Activated CD8-positive, alpha-beta memory T cell treated with anti-CD3 and anti-CD28 coated beads, Interleukin-2, amount 50 U/mL, for 48 hours (primary cell): ENCODE measurements at regions not wholly inside any gene's neighbourhood (a gene's known extent, or its start where the extent isn't known, plus 50 kb on each side); places are given as distances from the start of the nearest gene placed in this dataset.

Experiments
- DNase-seq: peaks from one replicate; pipeline ENCODE4 v3.0.0-alpha.2; 2020

- DNase-seq = no peak
Measured at GRCh38 chr2:18503376-18504228, 56.9 kb downstream of the RDH14 start.

- no peak for DNase-seq
Measured at GRCh38 chr2:18502142-18502541, 58.3 kb downstream of the RDH14 start.

- DNase-seq = no peak
Measured at GRCh38 chr2:18501729-18502128, 58.7 kb downstream of the RDH14 start.

- no peak for DNase-seq
Measured at GRCh38 chr2:18501156-18501555, 59.3 kb downstream of the RDH14 start.

DNA sequence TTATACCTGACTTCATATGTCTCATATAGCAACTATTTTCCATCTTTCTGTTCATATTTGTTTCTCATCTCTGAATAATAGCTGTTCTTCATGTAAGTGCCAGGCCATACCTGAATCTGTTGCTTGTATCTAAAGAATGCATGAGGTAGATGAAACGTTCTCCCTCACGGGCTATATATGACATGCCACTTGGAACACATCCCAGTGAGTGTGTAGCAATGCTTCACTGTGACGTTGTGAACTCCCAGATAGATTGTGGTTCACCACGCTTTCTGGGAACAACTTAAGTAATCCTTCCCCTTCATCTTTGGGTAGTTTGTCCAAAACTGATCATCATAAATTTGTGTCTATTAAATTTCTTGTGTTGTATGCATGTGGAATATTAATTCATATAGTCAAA lies 60.1 kb downstream of the RDH14 start:
- DNase-seq = no peak

- no peak for DNase-seq
Measured at GRCh38 chr2:18498531-18498930, 61.9 kb downstream of the RDH14 start.

- DNase-seq = no peak
Measured at GRCh38 chr2:18496516-18496915, 63.9 kb downstream of the RDH14 start.

- no peak for DNase-seq
Measured at GRCh38 chr2:18495058-18495457, 65.4 kb downstream of the RDH14 start.

DNA sequence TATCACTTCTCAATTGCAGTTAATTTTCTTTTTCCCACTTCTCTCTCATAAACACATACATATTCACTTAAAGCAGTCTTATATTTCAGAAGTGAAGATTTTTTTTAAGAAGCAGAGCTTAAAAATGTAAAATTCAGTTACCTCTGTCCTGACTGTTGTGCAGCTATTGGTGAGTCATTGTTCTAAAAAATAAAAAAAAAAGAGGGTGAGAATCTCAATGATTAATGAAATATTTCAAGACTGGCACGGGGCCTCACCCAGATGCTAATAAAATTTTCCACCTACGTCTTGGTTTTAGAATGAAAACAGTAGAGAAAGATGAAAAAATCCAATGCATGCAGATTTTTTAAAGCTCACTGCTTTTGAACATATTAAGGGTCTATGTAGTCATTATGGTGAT lies 67.7 kb downstream of the RDH14 start:
- DNase-seq = no peak

DNA sequence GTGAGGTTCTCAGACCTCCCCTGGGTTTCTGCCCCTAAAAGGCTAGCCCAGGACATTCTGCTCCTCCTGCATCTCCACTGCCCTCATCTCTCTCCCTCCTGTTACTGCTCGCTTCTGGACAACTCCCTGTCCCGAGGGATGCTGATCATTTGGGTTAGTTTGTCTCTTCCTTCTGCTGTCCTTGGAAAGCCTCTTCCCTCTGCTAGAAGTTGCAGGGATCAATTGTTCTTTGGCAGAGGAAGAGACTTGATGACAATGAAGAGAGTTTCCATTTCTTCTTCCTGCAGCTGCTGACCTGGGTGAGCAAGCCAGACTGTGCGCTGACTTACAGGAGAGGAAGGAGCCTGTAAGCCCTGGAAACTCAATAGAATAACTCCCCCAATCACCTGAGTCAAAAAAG lies 68.9 kb downstream of the RDH14 start:
- no peak for DNase-seq

DNA sequence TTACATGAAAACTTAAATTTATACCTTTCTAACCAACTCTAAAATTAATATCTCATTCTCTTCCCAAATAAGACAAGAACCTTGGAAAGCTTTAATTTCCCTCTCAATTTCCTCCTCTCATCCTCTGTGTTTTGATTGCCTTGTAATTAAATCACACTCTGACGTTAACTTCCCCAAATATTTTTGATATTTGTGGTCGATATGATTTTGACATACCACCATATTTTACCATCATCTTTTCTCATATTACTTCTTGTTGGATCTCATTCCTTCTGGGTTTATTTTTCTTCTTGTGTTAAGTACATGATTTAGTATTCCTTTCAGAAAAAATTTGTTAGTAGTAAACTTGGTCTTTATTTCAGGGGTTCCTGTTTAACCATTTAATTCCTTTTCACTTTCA lies 69.6 kb downstream of the RDH14 start:
- DNase-seq = no peak

- no peak for DNase-seq
Measured at GRCh38 chr2:18487106-18487913, 73.1 kb downstream of the RDH14 start.

GRCh38 chr2:18484625-18485024 lies 75.8 kb downstream of the RDH14 start:
- no peak for DNase-seq

DNA sequence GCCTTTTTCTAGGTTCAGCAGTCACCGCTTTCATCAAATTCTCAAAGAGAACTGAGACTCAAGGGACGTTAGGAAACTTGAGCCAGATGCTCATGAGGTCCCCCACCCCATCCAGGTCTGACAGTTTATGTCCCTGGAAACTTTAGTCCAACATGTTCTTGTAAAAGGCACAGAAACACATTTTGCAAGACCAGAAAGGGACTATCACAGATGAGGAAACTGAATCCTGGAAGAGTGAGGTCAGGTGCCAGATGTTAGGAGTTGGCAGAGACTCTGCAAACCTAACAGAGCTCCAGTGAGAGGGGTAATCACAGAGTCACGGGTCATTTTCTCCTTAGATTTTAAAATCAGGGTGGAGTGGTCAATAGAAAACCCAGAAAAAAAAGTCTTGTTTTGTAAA lies 76.6 kb downstream of the RDH14 start:
- DNase-seq = no peak

GRCh38 chr2:18482666-18483065 lies 77.8 kb downstream of the RDH14 start:
- no peak for DNase-seq

- no peak for DNase-seq
Measured at GRCh38 chr2:18479947-18480369, 80.5 kb downstream of the RDH14 start.

- no peak for DNase-seq
Measured at GRCh38 chr2:18477293-18477692, 83.2 kb downstream of the RDH14 start.

DNA sequence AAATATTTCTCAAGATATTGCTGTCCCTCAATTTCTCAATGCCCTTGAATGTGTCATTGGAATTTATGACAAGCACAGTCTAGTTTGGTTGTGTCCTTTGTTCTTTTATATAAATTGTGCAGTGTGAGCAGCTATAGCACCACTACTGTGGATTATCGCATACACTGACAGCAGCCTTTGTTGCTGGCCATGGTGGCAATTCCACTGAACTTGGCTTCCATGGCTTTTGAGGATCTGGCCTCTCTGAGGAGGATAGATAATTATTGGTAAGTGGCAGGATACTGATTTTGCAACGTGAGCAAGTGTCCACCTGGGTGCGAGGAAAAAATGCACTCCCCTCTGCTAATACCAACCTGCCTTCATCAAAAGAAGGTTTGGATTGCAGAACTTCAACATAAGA lies 84.0 kb downstream of the RDH14 start:
- DNase-seq = no peak

- DNase-seq = no peak
Measured at GRCh38 chr2:18475884-18476283, 84.6 kb downstream of the RDH14 start.

DNA sequence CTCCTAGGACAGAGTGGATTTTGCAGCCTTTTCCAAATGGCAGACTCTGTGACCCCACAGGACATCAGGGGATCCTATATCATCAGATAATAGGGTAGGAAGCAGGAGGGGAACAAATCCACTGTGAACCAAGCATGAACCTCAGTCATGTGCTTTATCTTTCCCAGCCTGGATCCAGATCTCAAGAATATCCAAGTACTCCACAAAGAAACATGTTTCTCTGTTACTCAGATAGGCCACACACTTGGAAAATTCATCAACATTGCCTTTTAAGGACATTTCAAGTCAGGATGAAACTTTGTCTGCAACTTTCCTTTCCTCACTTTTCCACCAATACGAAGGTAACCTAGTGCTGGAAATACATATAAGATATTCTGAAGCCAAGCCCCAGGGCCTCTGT lies 85.8 kb downstream of the RDH14 start:
- no peak for DNase-seq

GRCh38 chr2:18473241-18474181 lies 86.9 kb downstream of the RDH14 start:
- DNase-seq = no peak

GRCh38 chr2:18467749-18468360 lies 92.6 kb downstream of the RDH14 start:
- no peak for DNase-seq

GRCh38 chr2:18465979-18466378 lies 94.5 kb downstream of the RDH14 start:
- DNase-seq = no peak
